GM23338 (cell line): ENCODE measurements at regions not wholly inside any gene's neighbourhood (a gene's known extent, or its start where the extent isn't known, plus 50 kb on each side); places are given as distances from the start of the nearest gene placed in this dataset.

Experiments
- ATAC-seq: fragments of 200-7000 bp; cut with Tn5 transposase; 3 replicates; pipeline ENCODE4 v1.9.1; 2020
- DNase-seq: peaks from one replicate; pipeline ENCODE4 v3.0.0-alpha.2; 2015; ENCODE audit warnings: low spot score
- H2AFZ ChIP-seq: fragments of 200-600 bp; sonication (generic); 2 replicates; pipeline ENCODE4 v1.8.0; 2016; ENCODE audit warnings: antibody characterized with exemption, mild to moderate bottlenecking, moderate library complexity
- H3F3A ChIP-seq: fragments of 200-600 bp; sonication (generic); replicated peaks from 2 replicates; pipeline ENCODE4 v1.8.0; 2017; ENCODE audit warnings: antibody characterized with exemption, mixed run types, low read depth
- H3K27ac ChIP-seq: fragments of 200-600 bp; sonication (generic); 2 replicates; pipeline ENCODE4 v1.6.1; 2016; ENCODE audit warnings: low read depth
- H3K27me3 ChIP-seq: fragments of 200-600 bp; sonication (generic); 2 replicates; pipeline ENCODE4 v1.8.0; 2016; ENCODE audit warnings: mild to moderate bottlenecking, mixed run types, moderate library complexity; ENCODE audit not compliant: insufficient read depth
- H3K36me3 ChIP-seq: fragments of 200-600 bp; sonication (generic); 2 replicates; pipeline ENCODE4 v1.8.0; 2016; ENCODE audit warnings: mild to moderate bottlenecking; ENCODE audit not compliant: insufficient read depth
- H3K4me1 ChIP-seq: fragments of 200-600 bp; sonication (generic); 2 replicates; pipeline ENCODE4 v1.8.0; 2016; ENCODE audit warnings: mild to moderate bottlenecking, moderate library complexity; ENCODE audit not compliant: insufficient read depth
- H3K4me2 ChIP-seq: fragments of 200-600 bp; sonication (generic); 2 replicates; pipeline ENCODE4 v1.7.1; 2017; ENCODE audit warnings: mixed run types
- H3K4me3 ChIP-seq: fragments of 200-600 bp; sonication (generic); 2 replicates; pipeline ENCODE4 v1.6.1; 2016; ENCODE audit warnings: mixed run types
- H3K79me2 ChIP-seq: fragments of 200-600 bp; sonication (generic); replicated peaks from 2 replicates; pipeline ENCODE4 v1.8.0; 2017; ENCODE audit warnings: mild to moderate bottlenecking; ENCODE audit not compliant: insufficient read depth
- H3K9me2 ChIP-seq: fragments of 200-600 bp; sonication (generic); 2 replicates; pipeline ENCODE4 v1.8.0; 2017; ENCODE audit not compliant: insufficient read depth
- H4K20me1 ChIP-seq: fragments of 200-600 bp; sonication (generic); replicated peaks from 2 replicates; pipeline ENCODE4 v1.8.0; 2017; ENCODE audit warnings: mild to moderate bottlenecking; ENCODE audit not compliant: insufficient read depth
- H3K27ac Mint-ChIP-seq: 2 replicates; pipeline ENCODE4 v1.8.0; 2020; ENCODE audit warnings: inconsistent platforms, mild to moderate bottlenecking, moderate library complexity, mixed read lengths
- H3K27me3 Mint-ChIP-seq: 3 replicates; pipeline ENCODE4 v1.8.0; 2022; ENCODE audit warnings: low read depth, mild to moderate bottlenecking, moderate library complexity, mixed read lengths, inconsistent platforms; ENCODE audit not compliant: insufficient read depth, poor library complexity
- H3K36me3 Mint-ChIP-seq: 3 replicates; pipeline ENCODE4 v1.8.0; 2021; ENCODE audit warnings: low read depth, mild to moderate bottlenecking, inconsistent platforms, moderate library complexity, mixed read lengths
- H3K4me1 Mint-ChIP-seq: 3 replicates; pipeline ENCODE4 v1.8.0; 2020; ENCODE audit warnings: mild to moderate bottlenecking, inconsistent platforms, mixed read lengths
- H3K4me3 Mint-ChIP-seq: 3 replicates; pipeline ENCODE4 v1.8.0; 2021; ENCODE audit warnings: moderate library complexity, mild to moderate bottlenecking, inconsistent platforms, mixed read lengths
- H3K9me3 Mint-ChIP-seq: 3 replicates; pipeline ENCODE4 v1.8.0; 2020; ENCODE audit warnings: moderate library complexity, mild to moderate bottlenecking, inconsistent platforms, mixed read lengths
- CTCF ChIP-seq, 2 experiments: fragments of 200-600 bp in 1 of 2; sonication (generic) in 1 of 2; conservative IDR thresholded peaks; 2 replicates each; pipeline versions ENCODE4 v1.5.1 to v1.6.1; 2016 to 2017; ENCODE audit warnings: antibody characterized with exemption in 2 of 2, low read depth in 2 of 2, mild to moderate bottlenecking in 2 of 2, moderate library complexity in 1 of 2
- EZH2 ChIP-seq: fragments of 200-600 bp; sonication (generic); IDR thresholded peaks from one replicate; pipeline ENCODE4 v1.8.0; 2017; ENCODE audit warnings: antibody characterized with exemption, mild to moderate bottlenecking, low read depth; ENCODE audit not compliant: unreplicated experiment
- JUNB ChIP-seq: IDR thresholded peaks from one replicate; pipeline ENCODE4 v1.6.1; 2016; ENCODE audit warnings: antibody characterized with exemption; ENCODE audit not compliant: unreplicated experiment
- POLR2AphosphoS5 ChIP-seq: IDR thresholded peaks from 2 replicates; pipeline ENCODE4 v1.6.1; 2016; ENCODE audit warnings: antibody characterized with exemption, low read depth
- STAT1 ChIP-seq: IDR thresholded peaks from one replicate; pipeline ENCODE4 v1.6.1; 2016; ENCODE audit warnings: antibody characterized with exemption; ENCODE audit not compliant: unreplicated experiment
- TF ChIP-seq, protein P1 (sequence below): fragments of 250-450 bp; sonication (Bioruptor Pico); IDR thresholded peaks from 2 replicates; pipeline ENCODE4 v1.5.0; 2020; ENCODE audit warnings: mild to moderate bottlenecking, moderate library complexity

- TF ChIP-seq CTCF (conservative IDR thresholded peaks at IDR 0.05; ENCODE audit: low read depth in 2 of 2) (no peak), JUNB (no peak), POLR2AphosphoS5 (no peak)
- TF ChIP-seq, protein P1, sequence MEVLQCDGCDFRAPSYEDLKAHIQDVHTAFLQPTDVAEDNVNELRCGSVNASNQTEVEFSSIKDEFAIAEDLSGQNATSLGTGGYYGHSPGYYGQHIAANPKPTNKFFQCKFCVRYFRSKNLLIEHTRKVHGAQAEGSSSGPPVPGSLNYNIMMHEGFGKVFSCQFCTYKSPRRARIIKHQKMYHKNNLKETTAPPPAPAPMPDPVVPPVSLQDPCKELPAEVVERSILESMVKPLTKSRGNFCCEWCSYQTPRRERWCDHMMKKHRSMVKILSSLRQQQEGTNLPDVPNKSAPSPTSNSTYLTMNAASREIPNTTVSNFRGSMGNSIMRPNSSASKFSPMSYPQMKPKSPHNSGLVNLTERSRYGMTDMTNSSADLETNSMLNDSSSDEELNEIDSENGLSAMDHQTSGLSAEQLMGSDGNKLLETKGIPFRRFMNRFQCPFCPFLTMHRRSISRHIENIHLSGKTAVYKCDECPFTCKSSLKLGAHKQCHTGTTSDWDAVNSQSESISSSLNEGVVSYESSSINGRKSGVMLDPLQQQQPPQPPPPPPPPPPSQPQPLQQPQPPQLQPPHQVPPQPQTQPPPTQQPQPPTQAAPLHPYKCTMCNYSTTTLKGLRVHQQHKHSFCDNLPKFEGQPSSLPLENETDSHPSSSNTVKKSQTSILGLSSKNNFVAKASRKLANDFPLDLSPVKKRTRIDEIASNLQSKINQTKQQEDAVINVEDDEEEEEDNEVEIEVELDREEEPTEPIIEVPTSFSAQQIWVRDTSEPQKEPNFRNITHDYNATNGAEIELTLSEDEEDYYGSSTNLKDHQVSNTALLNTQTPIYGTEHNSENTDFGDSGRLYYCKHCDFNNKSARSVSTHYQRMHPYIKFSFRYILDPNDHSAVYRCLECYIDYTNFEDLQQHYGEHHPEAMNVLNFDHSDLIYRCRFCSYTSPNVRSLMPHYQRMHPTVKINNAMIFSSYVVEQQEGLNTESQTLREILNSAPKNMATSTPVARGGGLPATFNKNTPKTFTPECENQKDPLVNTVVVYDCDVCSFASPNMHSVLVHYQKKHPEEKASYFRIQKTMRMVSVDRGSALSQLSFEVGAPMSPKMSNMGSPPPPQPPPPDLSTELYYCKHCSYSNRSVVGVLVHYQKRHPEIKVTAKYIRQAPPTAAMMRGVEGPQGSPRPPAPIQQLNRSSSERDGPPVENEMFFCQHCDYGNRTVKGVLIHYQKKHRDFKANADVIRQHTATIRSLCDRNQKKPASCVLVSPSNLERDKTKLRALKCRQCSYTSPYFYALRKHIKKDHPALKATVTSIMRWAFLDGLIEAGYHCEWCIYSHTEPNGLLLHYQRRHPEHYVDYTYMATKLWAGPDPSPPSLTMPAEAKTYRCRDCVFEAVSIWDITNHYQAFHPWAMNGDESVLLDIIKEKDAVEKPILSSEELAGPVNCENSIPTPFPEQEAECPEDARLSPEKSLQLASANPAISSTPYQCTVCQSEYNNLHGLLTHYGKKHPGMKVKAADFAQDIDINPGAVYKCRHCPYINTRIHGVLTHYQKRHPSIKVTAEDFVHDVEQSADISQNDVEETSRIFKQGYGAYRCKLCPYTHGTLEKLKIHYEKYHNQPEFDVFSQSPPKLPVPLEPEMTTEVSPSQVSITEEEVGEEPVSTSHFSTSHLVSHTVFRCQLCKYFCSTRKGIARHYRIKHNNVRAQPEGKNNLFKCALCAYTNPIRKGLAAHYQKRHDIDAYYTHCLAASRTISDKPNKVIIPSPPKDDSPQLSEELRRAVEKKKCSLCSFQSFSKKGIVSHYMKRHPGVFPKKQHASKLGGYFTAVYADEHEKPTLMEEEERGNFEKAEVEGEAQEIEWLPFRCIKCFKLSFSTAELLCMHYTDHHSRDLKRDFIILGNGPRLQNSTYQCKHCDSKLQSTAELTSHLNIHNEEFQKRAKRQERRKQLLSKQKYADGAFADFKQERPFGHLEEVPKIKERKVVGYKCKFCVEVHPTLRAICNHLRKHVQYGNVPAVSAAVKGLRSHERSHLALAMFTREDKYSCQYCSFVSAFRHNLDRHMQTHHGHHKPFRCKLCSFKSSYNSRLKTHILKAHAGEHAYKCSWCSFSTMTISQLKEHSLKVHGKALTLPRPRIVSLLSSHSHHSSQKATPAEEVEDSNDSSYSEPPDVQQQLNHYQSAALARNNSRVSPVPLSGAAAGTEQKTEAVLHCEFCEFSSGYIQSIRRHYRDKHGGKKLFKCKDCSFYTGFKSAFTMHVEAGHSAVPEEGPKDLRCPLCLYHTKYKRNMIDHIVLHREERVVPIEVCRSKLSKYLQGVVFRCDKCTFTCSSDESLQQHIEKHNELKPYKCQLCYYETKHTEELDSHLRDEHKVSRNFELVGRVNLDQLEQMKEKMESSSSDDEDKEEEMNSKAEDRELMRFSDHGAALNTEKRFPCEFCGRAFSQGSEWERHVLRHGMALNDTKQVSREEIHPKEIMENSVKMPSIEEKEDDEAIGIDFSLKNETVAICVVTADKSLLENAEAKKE (CRISPR knock-in tag) = no peak
Measured at GRCh38 chr5:97627272-97627671, 444.2 kb upstream of the RIOK2 start (continued).

DNA sequence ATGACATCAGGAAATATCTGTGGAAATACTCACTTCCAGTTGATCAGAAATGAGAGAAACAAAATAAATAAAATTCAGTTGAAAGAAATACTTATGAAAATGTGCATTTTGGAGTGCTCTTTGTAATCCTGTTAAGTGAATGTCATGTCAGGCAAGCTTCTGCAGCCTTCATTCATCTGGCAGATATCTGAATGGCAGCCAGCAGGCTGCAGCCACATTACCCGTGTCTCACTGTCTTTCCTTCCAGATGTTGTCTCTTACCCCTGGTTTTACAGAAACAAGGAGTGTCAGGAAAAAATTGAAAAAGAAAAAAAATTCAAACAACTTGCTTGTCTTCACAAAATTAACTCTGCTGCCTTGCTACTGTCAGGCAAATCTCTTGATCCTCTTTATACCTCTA is 445.0 kb upstream of the RIOK2 start:
- Histone ChIP-seq H4K20me1 (no peaks in the 10 kb centered on the region; the same call in 1 of the 2 replicates), H3F3A (no peaks in the 10 kb centered on the region), H2AFZ (no peak overlapping the region), H3K27me3 (no peaks in the 10 kb centered on the region), H3K4me2 (no peak overlapping the region), H3K4me3 (no peak overlapping the region), H3K4me1 (no peaks in the 10 kb centered on the region), H3K9me2 (peaks cover 9% of the 10 kb centered on the region; the same call in 1 of the 2 replicates), H3K36me3 (no peaks in the 10 kb centered on the region), H3K79me2 (no peaks in the 10 kb centered on the region), H3K27ac (no peak overlapping the region)
- ATAC-seq (no peak), DNase-seq (no peak)
- Mint-ChIP-seq H3K9me3 (peaks cover 3% of the 10 kb centered on the region; the same call in 1 of the 3 replicates), H3K36me3 (no peaks in the 10 kb centered on the region), H3K27ac (no peak overlapping the region), H3K4me3 (no peak overlapping the region), H3K27me3 (peaks cover 5% of the 10 kb centered on the region), H3K4me1 (peaks cover 8% of the 10 kb centered on the region; the same call in 2 of the 3 replicates)
- no peak for TF ChIP-seq EZH2
- TF ChIP-seq STAT1 = no peak
- TF ChIP-seq, protein P1 (CRISPR knock-in tag) = no peak
